ENCODE measurements at regions not wholly inside any gene's neighbourhood (a gene's known extent, or its start where the extent isn't known, plus 50 kb on each side); places are given as distances from the start of the nearest gene placed in this dataset.

DNA sequence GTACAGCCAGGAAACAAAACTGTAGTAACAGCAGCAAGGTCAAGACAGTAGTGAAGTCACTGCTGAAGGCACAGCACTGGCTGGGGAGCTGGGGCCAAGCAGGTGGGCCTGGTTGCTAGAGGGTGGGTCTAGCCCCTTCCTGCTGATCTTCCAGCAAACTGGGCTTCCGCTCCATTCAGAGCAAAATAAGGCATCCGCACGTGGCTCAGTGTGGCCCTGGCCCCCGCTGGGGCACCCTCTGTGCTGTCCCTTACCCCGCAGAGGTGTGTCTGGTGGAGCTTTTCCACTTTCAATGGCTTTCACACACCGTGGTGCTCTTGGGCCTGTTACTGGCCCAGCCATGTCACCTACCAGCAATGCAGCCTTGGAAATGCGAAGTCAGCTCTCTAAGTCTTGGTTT lies 162.4 kb upstream of the B3GAT1 start:
- DNase-seq (ENCODE audit: low read depth) = no peak

DNA sequence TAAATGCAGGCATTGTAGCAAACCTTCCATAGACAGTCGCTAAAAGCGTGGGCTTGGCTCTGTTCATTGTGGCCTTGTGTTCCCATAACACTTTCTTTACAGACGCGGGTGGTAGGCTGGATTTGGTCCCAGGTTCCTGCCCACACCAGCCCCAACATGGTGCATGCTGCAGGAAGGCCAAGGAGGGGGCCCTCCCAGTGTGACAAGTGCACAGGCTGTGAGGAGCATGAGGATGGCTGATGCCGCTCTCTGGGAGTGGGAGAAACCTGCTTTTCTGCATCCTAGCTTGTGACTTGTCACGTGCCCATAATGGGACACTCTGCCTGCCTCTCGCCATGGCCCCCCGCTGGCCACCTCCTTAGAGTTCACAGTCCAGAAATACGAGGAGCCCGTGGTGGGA lies 161.8 kb upstream of the B3GAT1 start:
- DNase-seq (ENCODE audit: low read depth) = no peak

DNA sequence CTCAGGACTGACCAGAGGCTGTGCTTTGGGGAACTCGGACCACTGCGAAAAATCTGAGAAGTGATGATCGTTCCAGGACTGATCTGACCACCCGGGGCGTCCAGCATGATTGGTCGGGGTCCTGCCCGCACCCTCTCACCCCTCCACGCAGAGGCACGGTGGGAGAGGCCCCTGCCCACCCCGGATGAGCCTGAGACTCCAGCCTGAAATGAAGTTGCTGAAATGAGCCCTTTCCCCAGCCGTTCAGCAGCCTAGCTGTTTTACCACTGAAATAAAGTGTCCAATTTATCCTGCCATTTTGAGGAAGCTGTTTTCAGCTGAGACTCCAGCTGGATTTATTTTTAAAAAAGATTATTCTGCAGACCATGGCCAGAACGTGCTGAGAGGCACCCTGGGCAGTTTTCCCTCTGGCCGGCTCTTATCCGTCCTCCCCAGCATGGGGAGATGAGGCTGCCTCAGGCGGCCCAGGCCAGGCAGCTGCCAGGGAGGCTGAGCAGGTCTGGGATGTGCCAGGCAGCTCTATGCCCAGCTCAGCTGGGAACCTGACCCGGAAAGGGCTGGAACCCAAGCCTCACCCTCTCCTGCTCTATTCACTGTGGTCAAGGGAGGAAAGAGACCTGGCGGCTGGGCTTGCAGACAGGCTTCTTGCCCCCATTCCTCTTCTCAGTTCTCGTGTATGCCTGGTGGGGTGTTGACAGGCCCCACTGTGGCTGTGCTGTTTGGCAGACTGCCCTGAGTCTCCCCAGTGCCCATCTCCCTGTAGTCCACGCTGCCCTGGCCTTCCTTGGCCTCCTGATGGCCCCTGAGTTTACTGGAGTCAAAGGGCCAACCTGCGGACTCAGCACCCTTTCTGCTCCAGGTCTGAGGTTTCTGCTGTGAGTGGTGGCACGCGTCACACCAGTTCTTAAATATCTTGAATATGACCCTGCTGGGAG lies 161.0 kb upstream of the B3GAT1 start:
- DNase-seq (ENCODE audit: low read depth) = no peak

DNA sequence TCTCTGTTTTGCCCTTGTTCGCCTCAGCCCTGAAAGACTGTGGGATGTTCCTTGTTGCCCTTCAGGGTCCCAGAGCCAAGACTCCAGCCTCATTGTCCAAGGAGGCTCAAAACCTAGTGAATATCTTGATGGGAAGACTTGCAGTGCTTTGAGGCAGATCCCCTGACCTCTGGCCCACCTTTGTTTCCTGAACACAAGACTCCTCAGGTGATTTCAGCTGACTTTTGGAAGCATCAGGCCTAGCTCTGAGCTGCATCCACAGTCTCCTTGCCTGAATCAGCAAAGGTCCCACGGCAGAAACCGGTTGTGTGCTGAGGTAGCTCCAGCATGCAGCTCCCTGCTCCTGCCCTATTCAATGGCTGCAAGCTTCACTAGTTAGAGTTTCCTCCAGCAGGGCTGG lies 159.3 kb upstream of the B3GAT1 start:
- no peak for DNase-seq (ENCODE audit: low read depth)

DNA sequence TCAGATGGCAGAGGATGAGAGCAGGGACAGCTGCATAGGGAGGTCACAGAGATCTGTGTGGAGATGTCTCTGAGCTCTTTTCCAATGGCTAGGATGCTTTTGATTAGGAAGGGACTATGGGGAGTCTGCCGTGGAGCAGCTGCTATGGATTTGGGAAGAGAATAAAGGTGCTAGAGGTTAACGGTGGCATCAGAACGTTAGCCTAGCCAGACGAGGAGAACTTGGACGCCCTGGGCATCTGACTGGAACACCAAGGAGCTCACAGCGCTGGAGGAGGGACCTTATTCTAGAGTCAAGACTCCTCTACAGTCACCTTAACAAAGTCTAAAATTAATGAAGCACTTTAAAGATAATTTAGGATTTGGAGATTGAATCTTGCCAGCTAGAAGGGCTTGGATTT lies 157.2 kb upstream of the B3GAT1 start:
- no peak for DNase-seq (ENCODE audit: low read depth)

DNA sequence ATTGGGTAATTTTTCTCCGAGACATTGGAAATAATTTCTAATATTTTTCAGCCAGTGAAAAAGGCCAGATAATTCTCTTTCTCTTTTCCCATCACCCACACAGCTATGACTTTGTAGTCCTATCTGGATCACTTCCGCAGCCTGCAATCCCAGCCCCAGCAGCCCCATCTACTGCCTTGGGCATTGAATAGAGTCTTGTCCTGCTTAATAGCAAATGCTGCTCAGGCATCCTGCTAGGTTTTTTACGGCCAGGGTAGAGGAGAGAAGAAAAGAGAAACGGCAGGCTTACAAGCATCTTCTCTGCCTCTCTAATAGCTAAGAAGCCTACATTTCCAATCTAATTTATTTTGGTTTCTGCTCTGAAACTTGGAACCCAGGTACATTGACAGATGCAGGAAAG lies 154.3 kb upstream of the B3GAT1 start:
- DNase-seq (ENCODE audit: low read depth) = no peak

DNA sequence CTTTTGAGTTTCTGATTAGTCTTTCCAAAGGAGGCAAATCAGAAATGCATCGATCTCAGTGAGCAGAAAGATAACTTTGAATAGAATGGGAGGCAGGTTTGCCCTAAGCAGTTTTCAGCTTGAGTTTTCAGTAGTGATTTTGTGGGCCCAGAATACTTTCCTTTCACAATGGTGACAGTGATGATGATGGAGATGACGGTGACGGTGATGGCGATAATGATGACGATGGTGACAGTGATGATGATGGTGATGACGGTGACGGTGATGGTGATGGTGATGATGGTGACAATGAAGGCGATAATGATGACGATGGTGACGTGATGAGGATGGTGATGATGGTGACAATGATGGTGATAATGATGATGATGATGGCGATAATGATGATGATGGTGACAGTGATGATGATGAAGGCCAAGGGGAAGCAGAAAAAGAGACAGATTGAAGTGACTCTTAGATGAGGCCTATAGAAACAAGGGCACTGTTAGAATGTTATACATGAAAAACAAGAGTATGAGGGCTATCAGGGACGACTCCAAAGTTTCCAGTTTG lies 153.4 kb upstream of the B3GAT1 start:
- no peak for DNase-seq (ENCODE audit: low read depth)

DNA sequence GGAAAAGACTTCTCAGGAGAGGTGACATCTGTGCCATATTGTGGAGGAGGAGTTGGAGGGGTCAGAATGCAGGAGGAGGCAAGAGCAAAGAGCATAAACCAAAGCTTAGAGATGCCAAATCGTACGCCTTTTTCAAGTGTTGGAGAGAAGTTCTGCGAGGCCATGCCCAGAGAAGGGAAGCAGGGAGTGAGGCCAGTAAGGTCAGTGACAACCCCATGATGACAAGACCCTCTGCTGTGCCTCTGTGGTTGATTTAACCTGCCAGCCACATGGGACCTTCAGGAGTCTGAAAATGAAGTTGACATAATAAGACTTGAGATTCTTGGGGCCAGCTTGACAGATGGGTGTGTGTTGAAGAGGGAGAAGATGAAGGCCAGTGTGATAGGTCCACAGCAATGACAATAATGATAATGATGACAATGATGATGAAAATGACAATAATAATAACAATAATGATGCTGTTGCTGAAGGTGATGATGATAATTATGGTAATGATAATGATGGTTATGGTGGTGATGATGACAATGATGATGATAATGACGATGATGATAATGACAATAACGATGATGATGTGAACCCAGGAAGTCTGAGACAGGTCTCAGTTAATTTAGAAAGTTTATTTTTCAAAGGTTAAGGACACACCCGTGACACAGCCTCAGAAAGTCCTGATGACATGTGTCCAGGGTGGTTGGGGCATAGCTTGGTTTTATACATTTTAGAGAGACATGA lies 152.6 kb upstream of the B3GAT1 start:
- DNase-seq (ENCODE audit: low read depth) = no peak

DNA sequence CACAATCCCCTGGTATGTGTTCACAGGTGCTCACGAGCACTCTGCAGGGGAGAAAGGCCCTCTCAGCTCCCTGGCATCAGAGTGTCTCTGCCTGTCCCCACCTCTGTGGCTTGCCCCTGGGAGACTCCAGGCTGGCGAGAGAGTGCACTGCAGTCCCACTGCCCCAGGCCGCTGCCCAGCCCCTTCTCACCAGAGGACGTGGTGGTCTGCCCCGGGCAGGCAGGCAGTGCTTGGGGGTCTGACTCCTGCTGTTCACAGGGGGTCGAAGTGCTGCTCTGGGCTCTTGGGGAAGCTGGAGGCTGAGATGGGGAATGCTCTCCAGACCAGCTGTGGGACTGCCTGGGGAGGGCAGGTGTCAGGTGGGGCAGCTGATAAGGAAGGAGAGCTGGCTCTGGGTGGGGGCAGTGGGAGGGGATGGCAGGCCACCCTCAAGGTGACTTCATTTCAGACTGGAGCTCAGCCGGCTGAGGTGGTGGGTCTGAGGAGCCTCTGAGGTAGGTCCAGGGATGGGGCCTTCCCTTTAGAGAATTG lies 151.0 kb upstream of the B3GAT1 start:
- DNase-seq (ENCODE audit: low read depth) = no peak

DNA sequence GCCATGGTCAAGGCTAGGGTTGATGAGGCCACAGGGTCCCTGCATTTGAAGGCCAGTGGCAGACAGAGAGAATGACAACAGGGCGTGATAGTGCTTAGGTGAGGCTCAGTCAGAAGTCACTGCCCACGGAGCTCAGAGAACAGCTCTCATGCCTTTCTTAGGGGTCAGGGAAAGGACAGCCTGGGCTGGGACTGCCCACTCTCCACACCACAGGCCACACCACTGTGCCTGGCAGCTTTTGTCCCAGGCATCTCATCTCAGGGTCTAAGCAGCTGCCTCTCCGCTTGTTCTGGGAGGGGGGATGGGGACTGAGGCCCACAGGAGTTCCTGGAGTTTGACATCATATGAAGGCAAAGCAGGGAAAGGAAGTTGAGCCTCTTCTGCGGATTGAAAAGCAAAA lies 150.2 kb upstream of the B3GAT1 start:
- DNase-seq (ENCODE audit: low read depth) = no peak

DNA sequence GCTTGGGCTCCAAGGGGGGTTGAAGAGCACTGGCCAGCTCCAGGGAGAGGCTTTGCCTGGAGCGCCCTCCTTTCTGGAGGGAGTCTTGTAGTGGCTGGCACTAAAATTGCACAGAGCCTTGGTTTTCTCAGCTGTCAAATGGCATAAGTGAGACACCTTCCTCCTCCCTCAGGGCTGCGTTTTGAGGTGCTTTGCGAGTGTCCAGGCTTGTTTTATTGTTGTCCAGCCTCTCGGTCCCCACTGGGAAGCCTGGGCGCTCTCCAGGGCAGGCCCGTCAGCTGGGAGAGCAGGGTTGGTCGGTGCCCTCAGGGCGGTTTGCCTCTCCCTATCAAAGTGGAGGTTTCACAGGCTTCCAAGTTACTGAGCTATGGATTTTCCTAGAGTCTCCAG lies 149.3 kb upstream of the B3GAT1 start:
- DNase-seq (ENCODE audit: low read depth) = no peak

DNA sequence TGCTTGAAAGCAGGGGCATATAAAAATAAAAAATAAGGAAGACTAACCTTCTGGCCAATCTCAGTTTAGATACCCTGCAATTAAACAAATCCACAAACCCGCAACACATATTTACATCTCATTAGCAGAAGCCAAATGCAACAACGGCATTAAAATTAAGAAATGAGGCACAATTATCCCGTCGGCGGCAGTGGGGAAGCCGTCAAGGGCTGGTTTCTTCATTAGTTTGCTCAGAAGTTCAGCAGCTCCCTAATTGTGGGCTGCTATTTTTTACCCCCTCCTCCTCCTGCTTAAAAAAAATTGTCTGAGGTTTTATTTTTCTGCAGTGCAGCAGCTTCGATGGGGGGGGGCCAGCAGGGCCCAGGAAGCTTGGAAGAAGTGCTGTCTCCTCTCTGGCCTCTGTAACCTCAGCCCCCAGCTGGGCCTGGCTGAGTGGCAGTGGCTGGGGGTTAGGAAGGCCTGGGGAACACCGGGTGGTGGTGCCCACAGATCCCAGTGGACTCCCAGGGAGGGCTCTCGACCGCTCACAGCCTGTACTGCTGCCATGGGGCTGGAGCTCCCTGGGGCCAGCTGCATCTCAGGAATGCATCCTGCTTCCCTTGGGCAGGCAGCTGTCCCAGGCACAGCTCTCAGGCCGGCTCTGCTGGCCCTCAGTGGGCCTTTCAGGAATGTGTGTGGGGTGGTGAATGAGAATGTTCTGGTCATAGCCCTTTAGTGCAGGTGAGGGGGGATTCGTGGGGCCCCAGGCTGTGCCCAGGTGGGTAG lies 148.7 kb upstream of the B3GAT1 start:
- DNase-seq (ENCODE audit: low read depth) = no peak

DNA sequence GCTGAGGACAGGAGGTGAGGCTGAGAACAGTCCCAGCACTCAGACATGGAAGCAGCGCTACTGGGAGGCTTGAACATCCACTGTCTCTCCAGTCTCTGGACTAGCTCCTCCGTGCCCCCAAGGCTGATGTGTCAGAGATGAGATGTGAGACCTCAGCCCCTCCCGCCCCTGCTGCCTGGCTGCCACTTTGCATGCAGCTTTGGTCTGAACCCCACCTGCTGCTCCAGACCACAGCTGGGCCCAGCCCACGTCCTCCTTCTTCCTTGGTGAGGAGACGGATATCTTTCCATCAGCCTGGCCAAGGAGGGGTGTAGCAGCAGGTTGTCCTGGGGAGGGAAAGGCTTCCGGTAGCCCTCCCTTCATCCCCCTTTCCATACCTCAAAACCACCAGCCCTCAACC lies 148.0 kb upstream of the B3GAT1 start:
- no peak for DNase-seq (ENCODE audit: low read depth)

DNA sequence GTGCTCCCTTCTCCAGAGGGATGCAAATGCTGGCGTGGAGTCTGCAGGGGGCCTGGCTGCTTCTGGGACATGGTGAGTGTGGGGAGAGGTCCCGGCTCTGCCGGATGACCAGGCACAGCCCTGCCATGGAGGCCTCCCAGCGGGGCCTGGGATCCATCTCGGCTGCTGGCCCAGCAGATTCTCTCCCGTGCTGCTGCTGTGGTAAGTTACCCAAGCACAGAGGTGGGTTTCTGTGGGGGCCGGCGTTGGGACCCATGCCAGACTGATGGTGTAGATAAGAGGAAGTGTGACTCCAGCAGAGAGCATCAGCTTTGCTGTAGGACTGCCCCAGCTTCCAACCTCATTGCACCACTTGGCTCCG lies 147.5 kb upstream of the B3GAT1 start:
- DNase-seq (ENCODE audit: low read depth) = no peak

DNA sequence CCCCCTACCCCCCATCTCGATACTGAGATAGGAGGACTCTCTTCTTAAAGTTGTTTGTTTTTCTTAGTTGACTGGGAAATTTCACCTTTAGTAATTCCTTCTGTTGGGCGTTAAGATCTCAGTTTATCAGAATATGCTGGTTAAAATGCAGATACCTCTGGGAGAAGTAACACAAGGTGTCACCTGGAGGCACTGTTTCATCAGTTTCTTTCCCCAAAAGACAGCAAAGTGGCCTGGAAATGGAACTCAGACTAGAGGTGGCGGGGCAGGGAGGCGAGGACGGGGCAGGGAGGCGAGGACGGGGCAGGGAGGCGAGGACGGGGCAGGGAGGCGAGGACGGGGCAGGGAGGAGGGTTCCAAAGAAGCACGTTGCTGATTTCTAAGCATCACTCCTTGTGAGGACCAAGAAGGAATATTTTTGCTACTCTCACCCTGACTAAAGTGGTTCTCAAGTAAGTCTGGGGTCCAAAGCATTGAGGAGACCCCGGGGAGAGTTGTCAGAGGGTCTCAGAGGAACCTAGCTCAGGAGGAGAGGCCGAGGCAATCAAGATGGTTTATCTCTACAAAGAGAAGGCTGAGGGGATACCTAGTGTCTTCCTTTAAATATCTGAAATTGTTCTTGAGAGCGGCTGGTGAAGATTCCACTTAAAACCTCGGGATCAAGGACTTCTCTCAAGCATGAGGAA lies 147.0 kb upstream of the B3GAT1 start:
- DNase-seq (ENCODE audit: low read depth) = no peak

DNA sequence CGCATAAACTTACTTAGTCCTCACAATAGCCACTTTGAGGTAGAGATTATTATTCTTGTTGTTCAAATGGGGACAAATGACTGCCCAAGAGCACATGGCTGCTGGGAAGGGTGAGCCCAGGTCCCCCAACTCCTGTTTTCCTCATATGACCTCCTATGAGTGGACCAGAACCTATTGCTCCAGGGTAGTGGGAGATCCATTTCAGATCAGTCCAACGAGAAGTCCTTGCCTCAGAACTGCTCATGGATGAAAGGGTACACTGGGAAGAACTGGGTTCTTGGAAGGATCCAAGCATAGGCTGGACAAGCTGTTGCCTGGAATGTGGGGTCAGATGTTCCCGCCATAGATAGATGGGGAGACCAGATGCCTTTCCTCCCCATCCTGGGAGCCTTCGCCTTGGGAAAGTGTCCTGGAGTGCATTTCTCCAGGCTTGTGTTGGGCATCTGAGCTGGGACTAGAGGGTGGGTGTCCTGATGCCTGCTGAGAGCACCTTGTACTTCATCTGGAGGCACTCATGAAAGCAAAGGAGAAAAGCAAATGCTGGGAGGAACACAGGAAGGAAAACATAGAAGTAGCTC lies 146.3 kb upstream of the B3GAT1 start:
- no peak for DNase-seq (ENCODE audit: low read depth)

DNA sequence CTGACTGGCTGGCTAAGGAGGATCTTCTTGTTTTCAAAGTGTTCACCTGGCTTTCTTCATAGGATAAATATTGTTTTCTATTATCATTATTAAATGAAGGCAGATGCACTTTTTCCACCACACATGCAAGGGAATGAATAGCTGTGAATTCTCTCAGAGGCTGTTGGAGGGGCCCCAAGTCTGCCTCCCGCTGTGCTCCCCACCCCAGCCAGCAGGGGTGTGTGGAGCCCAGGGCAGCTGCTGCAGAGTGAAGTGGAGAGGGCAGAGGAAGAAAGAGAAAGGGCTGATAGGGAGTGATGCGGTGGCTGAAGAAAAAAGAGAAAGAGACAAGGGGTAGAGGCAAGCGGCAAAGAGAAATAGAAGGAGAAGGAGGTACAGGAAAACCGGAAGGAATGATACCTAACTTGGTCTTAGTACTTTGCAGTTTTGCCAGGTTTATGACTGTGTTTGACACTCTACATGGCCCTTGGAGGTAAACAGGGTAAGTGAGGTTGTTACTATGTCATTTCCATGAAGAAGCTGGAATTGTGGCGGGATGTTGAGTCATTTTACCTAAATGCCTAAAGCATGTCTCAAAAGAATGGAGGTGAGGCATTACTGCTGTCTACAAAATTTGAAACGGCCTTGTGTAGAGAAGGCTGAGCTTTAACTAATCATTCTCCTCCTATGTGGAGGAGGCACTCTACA lies 145.7 kb upstream of the B3GAT1 start:
- no peak for DNase-seq (ENCODE audit: low read depth)

DNA sequence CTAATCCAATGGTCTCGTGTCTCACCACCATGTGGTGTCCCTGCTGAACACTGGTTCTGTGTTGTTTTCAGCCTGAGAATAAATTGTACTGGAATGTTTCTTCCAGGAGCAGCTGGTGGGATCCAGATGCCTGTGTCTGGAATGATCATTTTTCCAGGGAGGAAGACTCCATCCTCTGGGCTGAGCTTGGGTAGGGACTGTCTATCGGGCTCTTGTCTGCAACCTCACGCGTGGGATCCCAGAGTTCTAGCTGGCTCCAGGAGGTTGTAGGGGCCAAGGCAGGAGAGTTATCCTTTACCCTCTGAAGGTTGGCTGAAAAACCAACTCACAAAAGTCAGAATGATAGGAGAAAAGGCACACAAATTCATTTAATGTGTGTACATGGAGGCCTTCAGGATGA lies 144.1 kb upstream of the B3GAT1 start:
- DNase-seq (ENCODE audit: low read depth) = no peak

DNA sequence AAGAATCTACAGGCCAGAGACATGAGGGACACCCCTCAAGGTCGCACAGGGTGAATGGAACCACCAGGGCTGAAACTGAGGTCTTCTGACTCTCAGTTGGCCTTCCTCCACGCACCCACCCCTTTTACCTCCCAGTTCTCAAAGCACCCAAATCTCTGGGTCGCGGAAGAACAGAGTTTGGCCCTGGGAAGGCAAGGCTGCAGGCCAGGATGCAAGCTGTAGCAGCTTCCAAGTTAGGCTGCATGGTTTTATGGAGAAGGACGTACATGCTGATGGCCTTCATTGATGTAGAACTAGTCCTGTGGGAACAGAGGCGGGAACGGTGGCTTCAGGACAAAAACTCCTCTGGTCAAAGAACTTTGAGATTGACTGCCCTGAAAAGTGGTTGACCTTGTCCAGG lies 143.5 kb upstream of the B3GAT1 start:
- no peak for DNase-seq (ENCODE audit: low read depth)

DNA sequence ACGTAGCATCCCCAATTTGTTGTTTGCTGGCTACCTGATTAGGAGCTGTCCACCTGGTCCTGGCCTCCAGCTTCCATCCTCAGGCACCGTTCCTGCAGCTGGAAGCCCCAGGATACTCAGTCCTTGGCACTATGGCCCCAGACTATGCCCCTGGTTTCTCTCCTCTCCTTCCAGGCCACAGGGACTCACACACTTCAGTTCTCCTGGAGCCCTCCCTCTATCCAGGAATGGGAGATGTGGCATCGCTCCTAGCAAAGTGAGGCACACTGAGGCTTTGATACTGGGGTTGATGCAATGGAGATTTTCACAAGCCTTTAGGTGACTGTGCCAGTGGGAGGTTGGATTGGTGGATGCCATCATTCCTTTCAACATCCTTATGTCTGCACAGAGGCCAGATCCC lies 142.8 kb upstream of the B3GAT1 start:
- DNase-seq (ENCODE audit: low read depth) = no peak

DNA sequence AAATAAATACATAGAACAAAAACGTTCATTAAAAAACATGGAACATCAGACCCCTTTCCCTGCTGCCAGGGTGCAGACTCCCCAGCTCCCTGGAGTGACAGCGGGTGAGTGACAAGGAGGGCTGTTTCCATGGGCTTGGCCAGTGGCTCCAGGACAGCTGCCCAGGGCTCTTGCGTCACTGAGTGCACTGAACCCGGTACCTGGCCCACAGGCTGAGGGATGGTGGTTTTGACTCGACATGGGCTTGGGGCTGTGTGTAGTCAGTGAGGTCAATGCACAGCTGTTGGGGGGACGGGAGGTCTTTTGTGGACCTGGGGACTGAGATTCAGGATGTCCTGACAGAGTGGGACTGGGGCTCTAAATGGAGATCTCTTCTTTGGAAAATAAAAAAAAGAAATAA lies 142.1 kb upstream of the B3GAT1 start:
- DNase-seq (ENCODE audit: low read depth) = no peak
